GM23248 (cell line): ENCODE measurements at regions not wholly inside any gene's neighbourhood (a gene's known extent, or its start where the extent isn't known, plus 50 kb on each side); places are given as distances from the start of the nearest gene placed in this dataset.

Experiments
- EZH2 ChIP-seq: fragments of 200-600 bp; sonication (generic); IDR thresholded peaks from 2 replicates; pipeline ENCODE4 v1.6.1; 2018; ENCODE audit warnings: antibody characterized with exemption, mild to moderate bottlenecking; ENCODE audit not compliant: insufficient read depth, poor library complexity, severe bottlenecking
- EZH2phosphoT487 ChIP-seq: fragments of 200-600 bp; sonication (generic); IDR thresholded peaks from 2 replicates; pipeline ENCODE4 v1.6.1; 2018; ENCODE audit warnings: antibody characterized with exemption, moderate library complexity, mild to moderate bottlenecking, low read depth; ENCODE audit not compliant: insufficient read depth

- no peak for TF ChIP-seq EZH2
- TF ChIP-seq EZH2phosphoT487, result no peak
Observed at GRCh38 chr5:87195104-87195591, 72.5 kb upstream of the RASA1 start.
